ENCODE measurements at regions not wholly inside any gene's neighbourhood (a gene's known extent, or its start where the extent isn't known, plus 50 kb on each side); places are given as distances from the start of the nearest gene placed in this dataset.

- Histone ChIP-seq H3K9me3 (replicated peaks; ENCODE audit: control insufficient read depth, insufficient read depth, low read length) (no peaks in the 10 kb centered on the region), H3K27ac (ENCODE audit: control insufficient read depth, insufficient read depth) (no peak overlapping the region), H3K9ac (ENCODE audit: control insufficient read depth, insufficient read depth, low read length) (no peak overlapping the region), H3K4me3 (no peak overlapping the region), H3K4me1 (ENCODE audit: control insufficient read depth, insufficient read depth, low read length) (no peaks in the 10 kb centered on the region), H4K20me1 (ENCODE audit: control insufficient read depth, insufficient read depth) (no peaks in the 10 kb centered on the region), H3K36me3 (ENCODE audit: control insufficient read depth in 2 of 2, insufficient read depth in 2 of 2, low read length in 1 of 2) (no peaks in the 10 kb centered on the region), H2AFZ (ENCODE audit: control insufficient read depth, low read depth, low read length) (no peak overlapping the region), H3K79me2 (ENCODE audit: control insufficient read depth, insufficient read depth, low read length) (no peaks in the 10 kb centered on the region), H3K4me2 (ENCODE audit: control insufficient read depth, insufficient read depth) (no peak overlapping the region), H3K27me3 (replicated peaks in 1 of 2; ENCODE audit: control insufficient read depth in 2 of 2, insufficient read depth in 2 of 2, low read length in 1 of 2) (no peaks in the 10 kb centered on the region)
- TF ChIP-seq SUPT20H (IDR thresholded peaks at IDR 0.05; ENCODE audit: borderline replicate concordance, control insufficient read depth, low read depth, low read length) (no peak), HDAC6 (IDR thresholded peaks at IDR 0.05; ENCODE audit: unreplicated experiment) (no peak), IRF4 (IDR thresholded peaks at IDR 0.05; ENCODE audit: low read depth, low read length) (no peak), TCF7 (IDR thresholded peaks at IDR 0.05; ENCODE audit: borderline replicate concordance) (no peak), ZNF217 (IDR thresholded peaks at IDR 0.05) (no peak), NFXL1 (IDR thresholded peaks at IDR 0.05; ENCODE audit: borderline replicate concordance) (no peak), SREBF1 (IDR thresholded peaks at IDR 0.05; ENCODE audit: low read length) (no peak), FOS (IDR thresholded peaks at IDR 0.05; ENCODE audit: borderline replicate concordance, extremely low read depth, insufficient read length) (no peak), SP1 (IDR thresholded peaks at IDR 0.05; ENCODE audit: low read depth, low read length) (no peak), ZNF622 (IDR thresholded peaks at IDR 0.05) (no peak), CEBPZ (IDR thresholded peaks at IDR 0.05; ENCODE audit: low read depth, low read length) (no peak), NFYA (IDR thresholded peaks at IDR 0.05; ENCODE audit: borderline replicate concordance, low read depth, low read length) (no peak)
- ATAC-seq: no peak
- intact Hi-C loops (cut with micrococcal nuclease; ENCODE audit: unreplicated experiment): no loop called here
- DNase-seq (ENCODE audit: low read depth, low spot score): no peak
- WGBS (ENCODE audit: insufficient coverage, insufficient replicate concordance, low lambda C conversion rate, missing lambda C conversion rate): 42% methylated on average over 1 of the region's 1 CpG
- ChIA-PET RAD21 (ENCODE audit: unreplicated experiment) (no interaction called here), SMC1A (ENCODE audit: uncharacterized antibody, unreplicated experiment) (interaction anchor here (0.6 to 0.8 kb wide), 2 partner anchors 51 to 603 kb away, joined by 3 read pairs; no protein-coding TSS in a partner anchor), CTCF (interaction anchor here (1.3 kb wide), 1 partner anchor 61 kb away, joined by 5 read pairs; no protein-coding TSS in a partner anchor), POLR2A (interaction anchor here (0.7 to 1.3 kb wide), 2 partner anchors 10 to 22 kb away, joined by 3 to 4 read pairs; no protein-coding TSS in a partner anchor)
- no peak for FAIRE-seq
- in situ Hi-C loops (cut with MboI): no loop called here
- no TSS peak for BruUV-seq (replicated peaks)
Observed at GRCh38 chr13:81109026-81109425, 768.1 kb upstream of the SPRY2 start.

All from GM12878 (cell line).